Upper lobe of left lung (tissue), 4 donors: ENCODE measurements at regions not wholly inside any gene's neighbourhood (a gene's known extent, or its start where the extent isn't known, plus 50 kb on each side); places are given as distances from the start of the nearest gene placed in this dataset.

Source experiments
- CTCF ChIP-seq, 6 experiments: fragments of 450-650 bp in 4 of 6; fragments of 200-600 bp in 2 of 6; sonication (generic) in 2 of 6; IDR thresholded peaks; one replicate each; pipeline ENCODE4 v1.5.1; 2016 to 2019; ENCODE audit warnings: antibody characterized with exemption in 6 of 6
- EP300 ChIP-seq, 4 donors: sonication (generic); formaldehyde crosslinking; IDR thresholded peaks; one replicate each; pipeline ENCODE4 v1.5.1; 2017; ENCODE audit warnings: antibody characterized with exemption in 4 of 4, control low read depth in 2 of 4
- POLR2AphosphoS5 ChIP-seq, 2 donors: sonication (generic); formaldehyde crosslinking; IDR thresholded peaks; one replicate each; pipeline ENCODE4 v1.5.1; 2017; ENCODE audit warnings: antibody characterized with exemption in 2 of 2

GRCh38 chr22:49594078-49594477, 233.6 kb downstream of the BRD1 start:
- TF ChIP-seq CTCF (IDR thresholded peaks at IDR 0.05), result no peak
- no peak for TF ChIP-seq POLR2AphosphoS5 (IDR thresholded peaks at IDR 0.05)
- TF ChIP-seq EP300 (IDR thresholded peaks at IDR 0.05), result no peak
